ENCODE measurements at regions not wholly inside any gene's neighbourhood (a gene's known extent, or its start where the extent isn't known, plus 50 kb on each side); places are given as distances from the start of the nearest gene placed in this dataset.
A peak's percentile ranks its signal among the peaks of the same experiment; 100 is the strongest.

DNA sequence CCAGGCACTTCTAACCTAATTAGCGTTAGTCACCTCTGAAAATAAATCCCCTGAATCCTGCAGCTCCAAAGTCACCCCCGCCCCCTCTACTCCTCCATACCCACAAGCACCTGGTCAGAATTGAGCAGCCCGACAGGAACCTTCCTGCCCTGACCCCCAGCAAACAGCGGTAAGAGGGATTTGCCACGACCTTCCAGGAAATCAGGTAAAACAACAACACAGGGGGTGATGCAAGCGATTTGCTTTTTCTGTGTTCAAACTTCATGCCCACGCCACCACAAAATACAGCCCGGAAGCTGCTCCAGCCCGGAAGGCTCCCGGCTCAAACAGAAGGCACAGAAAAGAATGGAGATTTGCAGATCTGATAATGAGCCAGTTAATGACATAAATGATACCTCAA, 367.1 kb downstream of the GPD2 start:
- Histone ChIP-seq H3K4me3 (replicated peaks in 1 of 3; ENCODE audit: insufficient read depth in 1 of 3, low read depth in 2 of 3, low read length in 3 of 3) (no peak overlapping the region; a peak in 1 of 6 replicates), H3K36me3 (replicated peaks in 1 of 2; ENCODE audit: control insufficient read depth in 1 of 2, insufficient read depth in 2 of 2, low read length in 2 of 2) (no peaks in the 10 kb centered on the region), H3K27ac (ENCODE audit: extremely low read length, insufficient read depth, low read length) (no peak overlapping the region), H3K4me1 (ENCODE audit: insufficient read depth, low read length) (no peaks in the 10 kb centered on the region; the same call in 1 of the 2 replicates), H3K79me2 (ENCODE audit: insufficient read depth, low read length) (no peaks in the 10 kb centered on the region), H2AFZ (ENCODE audit: low read length) (peak overlapping the region; percentile 55), H3K27me3 (ENCODE audit: control insufficient read depth in 1 of 2, insufficient read depth in 2 of 2, low read length in 2 of 2) (no peaks in the 10 kb centered on the region), H3K9me3 (ENCODE audit: low read length) (no peaks in the 10 kb centered on the region), H3K4me2 (ENCODE audit: low read depth, low read length) (peak overlapping the region; percentile 40), H4K20me1 (ENCODE audit: insufficient read depth, low read length) (no peaks in the 10 kb centered on the region), H3K9ac (ENCODE audit: insufficient read depth, low read depth, low read length) (no peak overlapping the region)
- FAIRE-seq (no peak), DNase-seq (ENCODE audit: low spot score) (no peak), ATAC-seq (peak; percentile 70)
- intact Hi-C loops (cut with micrococcal nuclease; ENCODE audit: unreplicated experiment) = no loop called here
- ChIA-PET POLR2A (no interaction called here), CTCF (ENCODE audit: low intra/inter-chr PET ratio, low total read pairs) (no interaction called here)
- BruUV-seq (replicated peaks) = no TSS peak
- in situ Hi-C loops (cut with HindIII; ENCODE audit: extremely low pct_ligation_motif_present, low pct_unique_long_range_greater_than_20kb) = no loop called here
- TF ChIP-seq, protein P1, sequence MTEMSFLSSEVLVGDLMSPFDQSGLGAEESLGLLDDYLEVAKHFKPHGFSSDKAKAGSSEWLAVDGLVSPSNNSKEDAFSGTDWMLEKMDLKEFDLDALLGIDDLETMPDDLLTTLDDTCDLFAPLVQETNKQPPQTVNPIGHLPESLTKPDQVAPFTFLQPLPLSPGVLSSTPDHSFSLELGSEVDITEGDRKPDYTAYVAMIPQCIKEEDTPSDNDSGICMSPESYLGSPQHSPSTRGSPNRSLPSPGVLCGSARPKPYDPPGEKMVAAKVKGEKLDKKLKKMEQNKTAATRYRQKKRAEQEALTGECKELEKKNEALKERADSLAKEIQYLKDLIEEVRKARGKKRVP (CRISPR knock-in tag; IDR thresholded peaks at IDR 0.05) = peak in 1 of 2 experiments; percentile 75; a peak in 2 of 4 replicates
- TF ChIP-seq GABPB1 (CRISPR knock-in tag; IDR thresholded peaks at IDR 0.05) (peak; percentile 40; the same call in 1 of the 2 replicates), SNAPC2 (CRISPR knock-in tag; IDR thresholded peaks at IDR 0.05) (no peak), SOX6 (IDR thresholded peaks at IDR 0.05) (no peak), SOX6 (CRISPR knock-in tag; IDR thresholded peaks at IDR 0.05) (0 out of 2 replicates have a peak, but pooled peaks have one; percentile 18), GABPA (IDR thresholded peaks at IDR 0.05; ENCODE audit: low read depth, low read length) (no peak), GABPA (CRISPR knock-in tag; IDR thresholded peaks at IDR 0.05; ENCODE audit: low read depth) (0 out of 2 replicates have a peak, but pooled peaks have one; percentile 26), BCL6 (CRISPR knock-in tag; IDR thresholded peaks at IDR 0.05) (peak; percentile 59; the same call in 1 of the 2 replicates)
- 1% methylated on average over 10 of the region's 10 CpGs for WGBS (ENCODE audit: low lambda C conversion rate)

DNA sequence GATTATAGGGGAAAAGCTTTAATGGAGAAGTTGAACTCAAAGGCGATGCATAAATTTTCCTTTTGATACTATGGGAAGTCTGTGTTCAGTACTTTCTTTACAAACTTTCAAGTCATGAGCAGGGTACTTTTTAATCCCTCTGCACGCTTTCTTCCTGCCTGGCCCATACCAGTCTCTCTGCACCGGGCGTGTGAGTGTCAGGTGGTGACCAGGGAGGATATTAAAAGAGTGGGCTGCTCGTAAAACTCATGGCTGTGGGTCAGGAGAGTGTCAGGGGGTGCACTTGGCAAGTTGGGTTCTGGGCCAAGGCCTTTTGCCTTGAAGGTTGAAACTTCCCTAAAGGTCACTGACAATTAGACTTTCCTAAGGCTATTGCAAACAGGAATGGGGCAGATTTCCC, 367.8 kb downstream of the GPD2 start:
- Histone ChIP-seq H3K9ac (ENCODE audit: insufficient read depth, low read depth, low read length) (no peak overlapping the region), H3K27me3 (ENCODE audit: control insufficient read depth in 1 of 2, insufficient read depth in 2 of 2, low read length in 2 of 2) (no peaks in the 10 kb centered on the region), H3K4me3 (replicated peaks in 1 of 3; ENCODE audit: insufficient read depth in 1 of 3, low read depth in 2 of 3, low read length in 3 of 3) (no peak overlapping the region), H4K20me1 (ENCODE audit: insufficient read depth, low read length) (no peaks in the 10 kb centered on the region), H3K9me3 (ENCODE audit: low read length) (no peaks in the 10 kb centered on the region), H2AFZ (ENCODE audit: low read length) (no peak overlapping the region), H3K4me1 (ENCODE audit: insufficient read depth, low read length) (no peaks in the 10 kb centered on the region; the same call in 1 of the 2 replicates), H3K27ac (ENCODE audit: extremely low read length, insufficient read depth, low read length) (no peak overlapping the region), H3K36me3 (replicated peaks in 1 of 2; ENCODE audit: control insufficient read depth in 1 of 2, insufficient read depth in 2 of 2, low read length in 2 of 2) (no peaks in the 10 kb centered on the region), H3K79me2 (ENCODE audit: insufficient read depth, low read length) (no peaks in the 10 kb centered on the region), H3K4me2 (ENCODE audit: low read depth, low read length) (no peak overlapping the region)
- BruUV-seq (replicated peaks) = no TSS peak
- FAIRE-seq = no peak
- intact Hi-C loops (cut with micrococcal nuclease; ENCODE audit: unreplicated experiment) (no loop called here), in situ Hi-C loops (cut with HindIII; ENCODE audit: extremely low pct_ligation_motif_present, low pct_unique_long_range_greater_than_20kb) (no loop called here)
- POLR2A ChIA-PET = no interaction called here
- ATAC-seq = peak; percentile 56; the same call in 2 of the 3 replicates
- WGBS (ENCODE audit: low lambda C conversion rate) = 30% methylated on average over 5 of the region's 5 CpGs
- no peak for DNase-seq (ENCODE audit: low spot score)
- CTCF ChIA-PET (ENCODE audit: low intra/inter-chr PET ratio, low total read pairs) = no interaction called here
- no peak for TF ChIP-seq MED1 (CRISPR knock-in tag; IDR thresholded peaks at IDR 0.05)
- no peak for TF ChIP-seq PHB2 (IDR thresholded peaks at IDR 0.05; ENCODE audit: partially characterized antibody)
- no peak for TF ChIP-seq ZNF777 (CRISPR knock-in tag; IDR thresholded peaks at IDR 0.05)
- no peak for TF ChIP-seq PCBP2 (optimal IDR thresholded peaks at IDR 0.05; ENCODE audit: low read depth, low read length, poor library complexity, severe bottlenecking)
- TF ChIP-seq MATR3 (CRISPR knock-in tag; IDR thresholded peaks at IDR 0.05) = no peak
- no peak for TF ChIP-seq ZFAT (CRISPR knock-in tag; conservative IDR thresholded peaks at IDR 0.05)
- no peak for TF ChIP-seq ZNF652 (CRISPR knock-in tag; IDR thresholded peaks at IDR 0.05; ENCODE audit: borderline replicate concordance, low read depth)
- no peak for TF ChIP-seq ADNP (CRISPR knock-in tag; IDR thresholded peaks at IDR 0.05)
- no peak for TF ChIP-seq SKI (IDR thresholded peaks at IDR 0.05; ENCODE audit: partially characterized antibody)
- TF ChIP-seq KLF11 (CRISPR knock-in tag; IDR thresholded peaks at IDR 0.05) = no peak
- TF ChIP-seq, protein P2, sequence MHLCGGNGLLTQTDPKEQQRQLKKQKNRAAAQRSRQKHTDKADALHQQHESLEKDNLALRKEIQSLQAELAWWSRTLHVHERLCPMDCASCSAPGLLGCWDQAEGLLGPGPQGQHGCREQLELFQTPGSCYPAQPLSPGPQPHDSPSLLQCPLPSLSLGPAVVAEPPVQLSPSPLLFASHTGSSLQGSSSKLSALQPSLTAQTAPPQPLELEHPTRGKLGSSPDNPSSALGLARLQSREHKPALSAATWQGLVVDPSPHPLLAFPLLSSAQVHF (CRISPR knock-in tag; IDR thresholded peaks at IDR 0.05) = no peak

Measured in HepG2 (cell line).